OCI-LY3 (cell line): ENCODE measurements at regions not wholly inside any gene's neighbourhood (a gene's known extent, or its start where the extent isn't known, plus 50 kb on each side); places are given as distances from the start of the nearest gene placed in this dataset.

ENCODE experiments used
- H2AFZ ChIP-seq: fragments of 200-600, 300-600 bp; shearing (Covaris generic); 2 replicates; pipeline ENCODE4 v1.6.0; 2014; ENCODE audit warnings: antibody characterized with exemption, low read depth, low read length
- H3K27ac ChIP-seq: fragments of 200-600, 300-600 bp; sonication (generic); 2 replicates; pipeline ENCODE4 v1.5.1; 2014; ENCODE audit warnings: mild to moderate bottlenecking, low read length, moderate library complexity, mixed read lengths
- H3K27me3 ChIP-seq: fragments of 200-600, 300-600 bp; sonication (generic); 2 replicates; pipeline ENCODE4 v1.6.1; 2014; ENCODE audit warnings: low read depth, low read length, mixed read lengths
- H3K36me3 ChIP-seq: fragments of 200-600, 300-600 bp; sonication (generic); replicated peaks from 2 replicates; pipeline ENCODE3; 2014; ENCODE audit warnings: low read depth, low read length, mixed read lengths
- H3K4me1 ChIP-seq: fragments of 300-600, 200-600 bp; sonication (generic); 2 replicates; pipeline ENCODE4 v1.6.1; 2014; ENCODE audit warnings: low read length, mixed read lengths
- H3K4me2 ChIP-seq: fragments of 200-600, 300-600 bp; sonication (generic); 2 replicates; pipeline ENCODE4 v1.6.1; 2014; ENCODE audit warnings: low read length, mixed read lengths
- H3K4me3 ChIP-seq: fragments of 300-600, 200-600 bp; sonication (generic); 2 replicates; pipeline ENCODE4 v1.5.1; 2014; ENCODE audit warnings: antibody characterized with exemption, mild to moderate bottlenecking, low read length, moderate library complexity
- H3K79me2 ChIP-seq: fragments of 300-600, 200-600 bp; shearing (Covaris generic); 2 replicates; pipeline ENCODE4 v1.6.1; 2014; ENCODE audit warnings: mild to moderate bottlenecking, low read length, mixed read lengths
- H3K9ac ChIP-seq: fragments of 300-600, 200-600 bp; shearing (Covaris generic); 2 replicates; pipeline ENCODE4 v1.6.0; 2014; ENCODE audit warnings: mild to moderate bottlenecking, low read length, moderate library complexity
- H3K9me3 ChIP-seq: fragments of 200-600, 300-600 bp; shearing (Covaris generic); 2 replicates; pipeline ENCODE4 v1.6.1; 2014; ENCODE audit warnings: low read length, mixed read lengths; ENCODE audit not compliant: insufficient read depth
- H4K20me1 ChIP-seq: fragments of 200-600, 300-600 bp; sonication (generic); 2 replicates; pipeline ENCODE4 v1.6.1; 2016; ENCODE audit warnings: low read length, mixed read lengths; ENCODE audit not compliant: insufficient read depth
- EZH2phosphoT487 ChIP-seq: fragments of 200-600 bp; shearing (Covaris generic); IDR thresholded peaks from 2 replicates; pipeline ENCODE4 v1.6.1; 2018; ENCODE audit warnings: antibody characterized with exemption, mixed run types, low read depth
- TF ChIP-seq, protein P1 (sequence below): fragments of 200-600, 300-600 bp; sonication (generic); IDR thresholded peaks from 2 replicates; pipeline ENCODE4 v1.5.1; 2014; ENCODE audit warnings: antibody characterized with exemption, low read length, low read depth

DNA sequence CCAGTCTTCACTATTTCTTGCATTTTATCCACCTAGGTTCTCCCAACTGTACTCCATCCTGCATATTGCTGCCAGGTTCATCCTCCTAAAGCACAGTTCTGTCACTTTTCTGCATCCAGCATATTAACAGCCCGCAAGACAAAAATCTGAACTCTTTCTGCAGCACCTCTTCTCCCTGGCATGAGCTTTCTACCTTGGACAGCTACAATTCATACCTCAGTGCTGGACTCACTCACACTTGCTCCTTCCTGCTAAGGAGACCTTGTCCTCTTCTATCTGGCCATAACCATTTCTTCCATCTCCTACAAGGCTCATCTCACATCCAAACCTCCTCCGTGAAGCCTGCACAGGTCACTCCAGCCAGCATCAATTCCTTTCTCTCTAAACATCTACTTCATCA is 170.1 kb upstream of the GRIP1 start:
- H3K4me3 ChIP-seq, result no peak overlapping the region
- H3K9ac ChIP-seq, result no peak overlapping the region
- no peaks in the 10 kb centered on the region for H3K9me3 ChIP-seq
- TF ChIP-seq, protein P1, sequence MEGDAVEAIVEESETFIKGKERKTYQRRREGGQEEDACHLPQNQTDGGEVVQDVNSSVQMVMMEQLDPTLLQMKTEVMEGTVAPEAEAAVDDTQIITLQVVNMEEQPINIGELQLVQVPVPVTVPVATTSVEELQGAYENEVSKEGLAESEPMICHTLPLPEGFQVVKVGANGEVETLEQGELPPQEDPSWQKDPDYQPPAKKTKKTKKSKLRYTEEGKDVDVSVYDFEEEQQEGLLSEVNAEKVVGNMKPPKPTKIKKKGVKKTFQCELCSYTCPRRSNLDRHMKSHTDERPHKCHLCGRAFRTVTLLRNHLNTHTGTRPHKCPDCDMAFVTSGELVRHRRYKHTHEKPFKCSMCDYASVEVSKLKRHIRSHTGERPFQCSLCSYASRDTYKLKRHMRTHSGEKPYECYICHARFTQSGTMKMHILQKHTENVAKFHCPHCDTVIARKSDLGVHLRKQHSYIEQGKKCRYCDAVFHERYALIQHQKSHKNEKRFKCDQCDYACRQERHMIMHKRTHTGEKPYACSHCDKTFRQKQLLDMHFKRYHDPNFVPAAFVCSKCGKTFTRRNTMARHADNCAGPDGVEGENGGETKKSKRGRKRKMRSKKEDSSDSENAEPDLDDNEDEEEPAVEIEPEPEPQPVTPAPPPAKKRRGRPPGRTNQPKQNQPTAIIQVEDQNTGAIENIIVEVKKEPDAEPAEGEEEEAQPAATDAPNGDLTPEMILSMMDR, result no peak
- no peak for TF ChIP-seq EZH2phosphoT487
- peaks cover 7% of the 10 kb centered on the region; the same call in 1 of the 2 replicates for H3K4me1 ChIP-seq
- H2AFZ ChIP-seq, result no peak overlapping the region
- H3K36me3 ChIP-seq, result no peaks in the 10 kb centered on the region
- no peaks in the 10 kb centered on the region for H3K79me2 ChIP-seq
- H4K20me1 ChIP-seq, result no peaks in the 10 kb centered on the region
- no peaks in the 10 kb centered on the region for H3K27me3 ChIP-seq
- H3K27ac ChIP-seq, result no peak overlapping the region
- no peak overlapping the region for H3K4me2 ChIP-seq

DNA sequence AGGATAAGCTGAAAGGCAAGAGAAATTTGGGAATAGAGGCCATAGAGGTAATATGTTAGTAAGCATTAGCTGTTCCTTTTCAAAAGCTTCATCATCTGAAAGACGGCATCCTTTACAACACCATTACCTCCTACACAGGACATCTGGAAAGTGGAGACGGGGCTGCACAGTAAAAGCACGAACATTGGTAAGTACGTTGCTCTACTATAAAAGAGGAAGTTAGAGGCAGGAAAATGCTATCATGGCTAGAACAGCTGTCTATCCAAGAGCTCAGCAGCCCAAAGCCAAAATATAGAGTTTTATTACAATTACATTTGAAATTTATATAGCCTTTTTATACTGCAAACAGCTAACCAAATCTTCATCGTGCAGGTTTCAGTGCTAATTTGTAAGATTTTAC is 172.3 kb upstream of the GRIP1 start:
- Histone ChIP-seq H3K27ac (no peak overlapping the region), H3K79me2 (no peaks in the 10 kb centered on the region), H3K9ac (no peak overlapping the region), H4K20me1 (no peaks in the 10 kb centered on the region), H3K27me3 (no peaks in the 10 kb centered on the region), H3K4me1 (peaks cover 7% of the 10 kb centered on the region; the same call in 1 of the 2 replicates), H3K4me3 (no peak overlapping the region), H3K36me3 (no peaks in the 10 kb centered on the region), H3K4me2 (peak overlapping the region; percentile 37), H3K9me3 (no peaks in the 10 kb centered on the region), H2AFZ (no peak overlapping the region)
- TF ChIP-seq EZH2phosphoT487, result no peak
- TF ChIP-seq, protein P1, result no peak

DNA sequence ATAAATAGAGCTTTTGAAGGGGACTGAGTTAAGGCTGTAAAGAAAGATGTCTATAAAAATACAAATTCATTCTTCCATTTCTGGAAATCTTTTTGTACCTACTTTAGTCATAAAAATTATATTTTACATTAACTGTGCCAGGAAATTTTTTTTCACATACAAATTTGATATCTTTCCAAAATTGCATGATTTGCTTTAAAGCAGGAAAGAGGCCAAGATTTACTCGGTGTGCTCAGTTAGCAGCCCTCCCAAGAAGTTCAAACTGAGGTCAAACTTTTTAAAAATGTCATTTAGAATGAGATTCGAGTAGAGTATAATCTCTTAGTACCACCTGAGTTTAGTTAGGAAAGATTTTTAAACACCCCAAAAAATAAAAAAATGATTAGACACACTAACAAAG is 173.2 kb upstream of the GRIP1 start:
- no peaks in the 10 kb centered on the region for H3K79me2 ChIP-seq
- H2AFZ ChIP-seq, result no peak overlapping the region
- H3K4me3 ChIP-seq, result no peak overlapping the region
- no peaks in the 10 kb centered on the region for H3K27me3 ChIP-seq
- H3K4me2 ChIP-seq, result no peak overlapping the region
- no peaks in the 10 kb centered on the region for H3K36me3 ChIP-seq
- no peak for TF ChIP-seq EZH2phosphoT487
- TF ChIP-seq, protein P1, result no peak
- no peaks in the 10 kb centered on the region for H3K9me3 ChIP-seq
- no peak overlapping the region for H3K9ac ChIP-seq
- H3K4me1 ChIP-seq, result peaks cover 7% of the 10 kb centered on the region; the same call in 1 of the 2 replicates
- H4K20me1 ChIP-seq, result no peaks in the 10 kb centered on the region
- H3K27ac ChIP-seq, result no peak overlapping the region

DNA sequence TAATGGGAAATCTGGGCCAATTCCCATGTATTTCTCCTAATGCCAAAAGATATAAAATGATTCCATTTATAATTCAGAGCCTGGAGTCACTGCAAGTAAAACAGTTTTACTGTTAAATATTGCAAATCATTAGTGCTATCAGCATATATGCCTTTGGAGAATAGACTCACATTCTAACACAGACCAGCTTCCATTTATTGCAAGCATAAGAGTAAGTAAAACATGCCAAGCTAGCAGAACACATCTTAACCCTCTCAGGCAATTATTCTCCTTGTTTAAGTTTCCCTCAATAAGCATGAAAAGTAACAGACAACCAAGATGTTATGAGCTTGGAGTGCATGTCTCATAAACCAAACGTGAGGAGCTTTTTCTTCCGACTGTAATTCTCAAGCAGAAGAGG is 173.9 kb upstream of the GRIP1 start:
- peaks cover 7% of the 10 kb centered on the region; the same call in 1 of the 2 replicates for H3K4me1 ChIP-seq
- no peak overlapping the region for H2AFZ ChIP-seq
- H3K27ac ChIP-seq, result no peak overlapping the region
- H3K4me3 ChIP-seq, result no peak overlapping the region
- no peaks in the 10 kb centered on the region for H4K20me1 ChIP-seq
- no peak overlapping the region for H3K4me2 ChIP-seq
- TF ChIP-seq, protein P1, result no peak
- TF ChIP-seq EZH2phosphoT487, result no peak
- H3K9me3 ChIP-seq, result no peaks in the 10 kb centered on the region
- H3K9ac ChIP-seq, result no peak overlapping the region
- H3K79me2 ChIP-seq, result no peaks in the 10 kb centered on the region
- H3K36me3 ChIP-seq, result no peaks in the 10 kb centered on the region
- H3K27me3 ChIP-seq, result no peaks in the 10 kb centered on the region
